ENCODE measurements at regions not wholly inside any gene's neighbourhood (a gene's known extent, or its start where the extent isn't known, plus 50 kb on each side); places are given as distances from the start of the nearest gene placed in this dataset.

DNA sequence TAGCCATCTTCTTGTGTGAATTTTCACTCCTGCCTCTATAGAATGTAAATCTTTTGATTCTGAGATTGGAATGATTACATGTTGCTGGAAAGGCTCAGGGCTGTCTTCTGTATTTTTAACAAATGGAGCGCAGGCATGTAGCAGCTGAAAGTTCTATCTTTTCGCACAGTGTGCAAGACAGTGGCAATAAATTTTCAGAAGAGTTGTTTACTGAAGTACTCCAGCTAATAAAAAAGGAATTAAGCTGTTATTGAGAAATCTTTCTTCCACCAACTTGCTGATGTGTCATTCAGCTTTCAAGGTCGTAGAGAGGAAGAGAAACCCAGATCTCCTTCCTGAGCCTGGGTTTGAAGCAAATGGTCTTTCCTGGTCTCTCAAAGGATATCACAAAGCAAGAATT, 122.0 kb upstream of the PUDP start:
- no peaks in the 10 kb centered on the region for H3K36me3 ChIP-seq (ENCODE audit: control insufficient read depth in 2 of 2, extremely low read depth in 1 of 2, insufficient read depth in 2 of 2, low read length in 2 of 2)
- no peak overlapping the region for H3K4me3 ChIP-seq (ENCODE audit: control insufficient read depth in 2 of 3, extremely low read depth in 1 of 3, insufficient read depth in 2 of 3, low read depth in 1 of 3, low read length in 3 of 3)
- dilution Hi-C loops (cut with MboI; ENCODE audit: extremely low pct_ligation_motif_present, low sequenced_read_pairs), result no loop called here
- H3K27me3 ChIP-seq (ENCODE audit: control insufficient read depth, extremely low read depth, insufficient read depth, low read length), result no peaks in the 10 kb centered on the region
- DNase-seq (ENCODE audit: low read depth, low spot score) (no peak), FAIRE-seq (no peak)
- H3K4me2 ChIP-seq (ENCODE audit: control insufficient read depth, extremely low read depth, insufficient read depth, low read depth, low read length), result no peak overlapping the region
- no peak overlapping the region for H2AFZ ChIP-seq (ENCODE audit: control insufficient read depth, low read length)
- H3K9me1 ChIP-seq (ENCODE audit: control insufficient read depth, extremely low read depth, insufficient read depth, low read length), result no peaks in the 10 kb centered on the region
- H3K79me2 ChIP-seq (ENCODE audit: control insufficient read depth, insufficient read depth, low read length), result no peaks in the 10 kb centered on the region
- no peaks in the 10 kb centered on the region for H3K4me1 ChIP-seq (ENCODE audit: control insufficient read depth, extremely low read depth, insufficient read depth, low read length)
- H3K9me3 ChIP-seq (ENCODE audit: control insufficient read depth, low read depth, low read length), result no peaks in the 10 kb centered on the region
- no peak overlapping the region for H3K9ac ChIP-seq (ENCODE audit: control insufficient read depth, extremely low read depth, insufficient read depth, low read length)
- no peaks in the 10 kb centered on the region for H4K20me1 ChIP-seq (ENCODE audit: control insufficient read depth, extremely low read depth, insufficient read depth, low read length)
- no peak overlapping the region for H3K27ac ChIP-seq (ENCODE audit: control insufficient read depth, insufficient read depth, low read length)
- TF ChIP-seq, protein P1, sequence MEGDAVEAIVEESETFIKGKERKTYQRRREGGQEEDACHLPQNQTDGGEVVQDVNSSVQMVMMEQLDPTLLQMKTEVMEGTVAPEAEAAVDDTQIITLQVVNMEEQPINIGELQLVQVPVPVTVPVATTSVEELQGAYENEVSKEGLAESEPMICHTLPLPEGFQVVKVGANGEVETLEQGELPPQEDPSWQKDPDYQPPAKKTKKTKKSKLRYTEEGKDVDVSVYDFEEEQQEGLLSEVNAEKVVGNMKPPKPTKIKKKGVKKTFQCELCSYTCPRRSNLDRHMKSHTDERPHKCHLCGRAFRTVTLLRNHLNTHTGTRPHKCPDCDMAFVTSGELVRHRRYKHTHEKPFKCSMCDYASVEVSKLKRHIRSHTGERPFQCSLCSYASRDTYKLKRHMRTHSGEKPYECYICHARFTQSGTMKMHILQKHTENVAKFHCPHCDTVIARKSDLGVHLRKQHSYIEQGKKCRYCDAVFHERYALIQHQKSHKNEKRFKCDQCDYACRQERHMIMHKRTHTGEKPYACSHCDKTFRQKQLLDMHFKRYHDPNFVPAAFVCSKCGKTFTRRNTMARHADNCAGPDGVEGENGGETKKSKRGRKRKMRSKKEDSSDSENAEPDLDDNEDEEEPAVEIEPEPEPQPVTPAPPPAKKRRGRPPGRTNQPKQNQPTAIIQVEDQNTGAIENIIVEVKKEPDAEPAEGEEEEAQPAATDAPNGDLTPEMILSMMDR (optimal IDR thresholded peaks at IDR 0.05 in 1 of 3, IDR thresholded peaks at IDR 0.05 in 1 of 3, conservative IDR thresholded peaks at IDR 0.05 in 1 of 3; ENCODE audit: extremely low read depth in 1 of 3, insufficient read depth in 2 of 3, low read length in 3 of 3), result no peak
- TF ChIP-seq EZH2 (IDR thresholded peaks at IDR 0.05; ENCODE audit: low read length), result no peak

- DNase-seq (ENCODE audit: low read depth, low spot score) (no peak), FAIRE-seq (no peak)
- Histone ChIP-seq H3K27me3 (ENCODE audit: control insufficient read depth, extremely low read depth, insufficient read depth, low read length) (no peaks in the 10 kb centered on the region), H2AFZ (ENCODE audit: control insufficient read depth, low read length) (no peak overlapping the region), H3K4me2 (ENCODE audit: control insufficient read depth, extremely low read depth, insufficient read depth, low read depth, low read length) (no peak overlapping the region), H3K36me3 (ENCODE audit: control insufficient read depth in 2 of 2, extremely low read depth in 1 of 2, insufficient read depth in 2 of 2, low read length in 2 of 2) (no peaks in the 10 kb centered on the region), H3K9me3 (ENCODE audit: control insufficient read depth, low read depth, low read length) (no peaks in the 10 kb centered on the region), H3K79me2 (ENCODE audit: control insufficient read depth, insufficient read depth, low read length) (no peaks in the 10 kb centered on the region), H3K4me3 (ENCODE audit: control insufficient read depth in 2 of 3, extremely low read depth in 1 of 3, insufficient read depth in 2 of 3, low read depth in 1 of 3, low read length in 3 of 3) (no peak overlapping the region), H4K20me1 (ENCODE audit: control insufficient read depth, extremely low read depth, insufficient read depth, low read length) (no peaks in the 10 kb centered on the region), H3K9ac (ENCODE audit: control insufficient read depth, extremely low read depth, insufficient read depth, low read length) (no peak overlapping the region), H3K4me1 (ENCODE audit: control insufficient read depth, extremely low read depth, insufficient read depth, low read length) (no peaks in the 10 kb centered on the region), H3K9me1 (ENCODE audit: control insufficient read depth, extremely low read depth, insufficient read depth, low read length) (no peaks in the 10 kb centered on the region), H3K27ac (ENCODE audit: control insufficient read depth, insufficient read depth, low read length) (no peak overlapping the region)
- TF ChIP-seq, protein P1 (optimal IDR thresholded peaks at IDR 0.05 in 1 of 3, IDR thresholded peaks at IDR 0.05 in 1 of 3, conservative IDR thresholded peaks at IDR 0.05 in 1 of 3; ENCODE audit: extremely low read depth in 1 of 3, insufficient read depth in 2 of 3, low read length in 3 of 3), result no peak
- no peak for TF ChIP-seq EZH2 (IDR thresholded peaks at IDR 0.05; ENCODE audit: low read length)
- dilution Hi-C loops (cut with MboI; ENCODE audit: extremely low pct_ligation_motif_present, low sequenced_read_pairs), result no loop called here
Observed at GRCh38 chrX:7269589-7269988, 121.6 kb upstream of the PUDP start.

Measured in keratinocyte (primary cell).